Kidney (tissue), 13 donors: ENCODE measurements at regions not wholly inside any gene's neighbourhood (a gene's known extent, or its start where the extent isn't known, plus 50 kb on each side); places are given as distances from the start of the nearest gene placed in this dataset.

ENCODE experiments used
- DNase-seq, 5 donors: peaks; one replicate each; pipeline ENCODE4 v3.0.0-alpha.2; 2013 to 2020
- FAIRE-seq: peaks from 2 replicates; lab custom pipeline; 2012; peaks lifted over from hg19 to GRCh38; lab: Jason Lieb, UNC
- H3K27ac ChIP-seq, 2 donors: one replicate each; pipeline ENCODE4 v1.7.0; 2013; ENCODE audit warnings: low read depth in 2 of 2, low read length in 2 of 2, inconsistent platforms in 1 of 2
- H3K27me3 ChIP-seq: one replicate; pipeline ENCODE4 v1.7.1; 2013; ENCODE audit warnings: low read length, inconsistent platforms; ENCODE audit not compliant: control insufficient read depth, insufficient read depth
- H3K36me3 ChIP-seq, 3 donors: one replicate each; pipeline versions ENCODE4 v1.7.0 to v1.7.1; 2013; ENCODE audit warnings: low read length in 3 of 3, control low read depth in 1 of 3, inconsistent platforms in 1 of 3; ENCODE audit not compliant: insufficient read depth in 3 of 3, control insufficient read depth in 2 of 3
- H3K4me1 ChIP-seq, 3 donors: one replicate each; pipeline versions ENCODE4 v1.7.0 to v1.7.1; 2013; ENCODE audit warnings: low read length in 3 of 3, inconsistent platforms in 1 of 3, low read depth in 1 of 3; ENCODE audit not compliant: control insufficient read depth in 2 of 3, insufficient read depth in 2 of 3
- H3K4me3 ChIP-seq, 3 donors: one replicate each; pipeline versions ENCODE4 v1.7.0 to v1.8.1; 2013; ENCODE audit warnings: low read length in 3 of 3, control low read depth in 1 of 3, inconsistent platforms in 1 of 3
- H3K9ac ChIP-seq, 3 donors: one replicate each; pipeline versions ENCODE4 v1.7.0 to v1.7.1; 2013; ENCODE audit warnings: low read length in 3 of 3, control low read depth in 1 of 3, inconsistent platforms in 1 of 3
- H3K9me3 ChIP-seq, 3 donors: one replicate each; pipeline versions ENCODE4 v1.7.0 to v1.7.1; 2013; ENCODE audit warnings: low read length in 3 of 3, control low read depth in 1 of 3, inconsistent platforms in 1 of 3; ENCODE audit not compliant: control insufficient read depth in 2 of 3, insufficient read depth in 1 of 3
- intact Hi-C: fragments of 100-400 bp; cut with DNase I; formaldehyde crosslinking; loops from one replicate; pipeline ENCODE4 v1.11.1; 2022
- TF ChIP-seq, protein P1 (sequence below): IDR thresholded peaks from 3 replicates; pipeline ENCODE4 v1.5.1; 2012; ENCODE audit warnings: mild to moderate bottlenecking, moderate library complexity, borderline replicate concordance; ENCODE audit not compliant: insufficient read depth; ENCODE audit errors: extremely low read depth
- donor health status: control.
- donor health status: control.
- donor health status: control.
- donor health status: control.
- donor health status: control.
- donor health status: DM: yes; HTN: yes; CAD: no.
- donor health status: Normal renal cell carcinoma (clear cell type).

DNA sequence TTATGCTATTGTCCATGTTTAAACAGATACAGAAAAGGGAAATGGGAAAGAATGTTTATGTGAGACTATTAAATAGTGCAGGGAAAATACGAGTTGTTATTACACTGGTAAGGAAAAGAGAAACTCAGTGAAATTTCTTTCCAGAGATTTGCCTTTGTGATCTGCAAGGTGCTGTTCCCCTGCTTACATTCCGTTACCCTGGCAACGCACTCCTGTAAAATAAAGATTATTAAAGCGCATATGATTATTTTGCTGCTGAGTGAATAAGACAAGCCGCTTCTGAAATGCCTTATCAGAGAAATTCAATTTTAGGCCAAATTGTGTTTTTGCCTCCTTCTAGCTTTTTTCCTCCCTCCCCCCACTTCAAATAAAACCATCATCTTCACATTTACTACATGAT, 328.6 kb upstream of the PMFBP1 start:
- peak in 2 of 5 donors; percentile 4 to 5 for DNase-seq
- Histone ChIP-seq H3K4me3 (no peak overlapping the region), H3K9me3 (no peaks in the 10 kb centered on the region), H3K4me1 (no peaks in the 10 kb centered on the region), H3K27me3 (no peaks in the 10 kb centered on the region), H3K36me3 (no peaks in the 10 kb centered on the region), H3K9ac (no peak overlapping the region), H3K27ac (no peak overlapping the region)
- FAIRE-seq: no peak
- TF ChIP-seq, protein P1, sequence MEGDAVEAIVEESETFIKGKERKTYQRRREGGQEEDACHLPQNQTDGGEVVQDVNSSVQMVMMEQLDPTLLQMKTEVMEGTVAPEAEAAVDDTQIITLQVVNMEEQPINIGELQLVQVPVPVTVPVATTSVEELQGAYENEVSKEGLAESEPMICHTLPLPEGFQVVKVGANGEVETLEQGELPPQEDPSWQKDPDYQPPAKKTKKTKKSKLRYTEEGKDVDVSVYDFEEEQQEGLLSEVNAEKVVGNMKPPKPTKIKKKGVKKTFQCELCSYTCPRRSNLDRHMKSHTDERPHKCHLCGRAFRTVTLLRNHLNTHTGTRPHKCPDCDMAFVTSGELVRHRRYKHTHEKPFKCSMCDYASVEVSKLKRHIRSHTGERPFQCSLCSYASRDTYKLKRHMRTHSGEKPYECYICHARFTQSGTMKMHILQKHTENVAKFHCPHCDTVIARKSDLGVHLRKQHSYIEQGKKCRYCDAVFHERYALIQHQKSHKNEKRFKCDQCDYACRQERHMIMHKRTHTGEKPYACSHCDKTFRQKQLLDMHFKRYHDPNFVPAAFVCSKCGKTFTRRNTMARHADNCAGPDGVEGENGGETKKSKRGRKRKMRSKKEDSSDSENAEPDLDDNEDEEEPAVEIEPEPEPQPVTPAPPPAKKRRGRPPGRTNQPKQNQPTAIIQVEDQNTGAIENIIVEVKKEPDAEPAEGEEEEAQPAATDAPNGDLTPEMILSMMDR: no peak
- intact Hi-C loops: no loop called here

DNA sequence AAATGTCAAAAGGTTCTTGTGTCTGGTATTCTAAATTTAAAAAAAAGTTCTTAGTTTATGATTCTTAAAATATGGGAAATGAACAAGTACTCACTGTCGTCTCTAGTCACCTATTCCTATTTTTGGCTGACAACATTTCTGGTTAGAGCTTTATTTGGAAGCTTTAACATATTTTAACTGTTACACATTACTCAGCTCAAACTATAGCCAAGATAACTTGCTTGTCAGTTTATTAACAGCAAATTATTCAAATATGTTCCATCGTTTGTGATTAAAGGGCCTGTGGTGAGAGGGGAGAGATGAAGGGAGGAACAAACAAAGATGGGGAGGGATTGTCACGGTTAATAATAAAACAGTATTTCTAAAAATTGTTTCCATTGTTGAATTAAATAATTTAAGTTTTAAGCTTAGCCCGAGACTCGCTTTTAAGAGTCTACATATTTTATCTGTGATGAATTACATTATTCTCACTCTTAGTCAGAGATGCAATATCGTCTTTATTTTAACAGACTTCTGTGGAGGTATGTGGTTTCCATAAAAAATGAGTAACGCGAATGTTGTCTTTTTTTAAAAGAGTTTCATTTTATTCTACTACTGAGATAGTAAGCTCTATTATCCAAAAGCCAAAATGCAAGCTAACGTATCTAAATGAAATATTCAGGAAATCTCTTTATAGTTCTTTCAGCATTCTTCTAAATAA, 321.9 kb upstream of the PMFBP1 start:
- H3K4me1 ChIP-seq: no peaks in the 10 kb centered on the region
- H3K36me3 ChIP-seq: no peaks in the 10 kb centered on the region
- TF ChIP-seq, protein P1: no peak
- no peak overlapping the region for H3K27ac ChIP-seq
- intact Hi-C loops: no loop called here
- FAIRE-seq (no peak), DNase-seq (no peak)
- H3K9me3 ChIP-seq: no peaks in the 10 kb centered on the region
- no peaks in the 10 kb centered on the region for H3K27me3 ChIP-seq
- H3K4me3 ChIP-seq: no peak overlapping the region
- H3K9ac ChIP-seq: no peak overlapping the region

DNA sequence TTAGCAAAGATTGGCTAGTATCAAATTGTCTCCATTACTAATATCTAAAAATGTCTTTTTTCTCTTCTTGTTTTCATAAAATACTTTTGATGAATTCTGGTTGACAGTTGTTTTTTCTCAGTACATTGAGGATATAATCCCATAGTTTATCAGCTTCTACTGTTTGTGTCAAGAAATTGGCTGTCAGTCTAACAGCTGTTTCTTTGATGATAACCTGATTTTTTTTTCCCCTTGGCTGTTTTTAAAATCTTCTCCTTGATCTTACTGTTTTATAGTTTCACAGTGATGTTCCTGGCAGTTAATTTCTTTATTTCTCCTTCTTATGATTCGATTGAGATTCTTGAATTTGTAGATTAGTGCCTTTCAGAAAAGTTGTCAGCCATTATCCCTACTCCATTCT, 315.3 kb upstream of the PMFBP1 start:
- H3K9me3 ChIP-seq: peaks cover 0 to 4% (median 0%) of the 10 kb centered on the region in 3 donors
- FAIRE-seq: no peak
- no peak for DNase-seq
- no peak overlapping the region for H3K4me3 ChIP-seq
- H3K36me3 ChIP-seq: no peaks in the 10 kb centered on the region
- no peak overlapping the region for H3K27ac ChIP-seq
- TF ChIP-seq, protein P1: no peak
- H3K9ac ChIP-seq: no peak overlapping the region
- no peaks in the 10 kb centered on the region for H3K27me3 ChIP-seq
- intact Hi-C loops: no loop called here
- H3K4me1 ChIP-seq: no peaks in the 10 kb centered on the region
